HG03354 (cell line): ENCODE measurements at regions not wholly inside any gene's neighbourhood (a gene's known extent, or its start where the extent isn't known, plus 50 kb on each side); places are given as distances from the start of the nearest gene placed in this dataset.
"Not testable (repeated sequence)": the region's sequence is repeated elsewhere in the genome, so short reads cannot be mapped to it uniquely, and the experiment has no call there.

Experiments
- ATAC-seq: cut with Tn5 transposase; IDR thresholded peaks from one replicate; pipeline ENCODE4 v1.9.1; 2021; ENCODE audit warnings: mild to moderate bottlenecking; ENCODE audit not compliant: unreplicated experiment, poor library complexity, severe bottlenecking

DNA sequence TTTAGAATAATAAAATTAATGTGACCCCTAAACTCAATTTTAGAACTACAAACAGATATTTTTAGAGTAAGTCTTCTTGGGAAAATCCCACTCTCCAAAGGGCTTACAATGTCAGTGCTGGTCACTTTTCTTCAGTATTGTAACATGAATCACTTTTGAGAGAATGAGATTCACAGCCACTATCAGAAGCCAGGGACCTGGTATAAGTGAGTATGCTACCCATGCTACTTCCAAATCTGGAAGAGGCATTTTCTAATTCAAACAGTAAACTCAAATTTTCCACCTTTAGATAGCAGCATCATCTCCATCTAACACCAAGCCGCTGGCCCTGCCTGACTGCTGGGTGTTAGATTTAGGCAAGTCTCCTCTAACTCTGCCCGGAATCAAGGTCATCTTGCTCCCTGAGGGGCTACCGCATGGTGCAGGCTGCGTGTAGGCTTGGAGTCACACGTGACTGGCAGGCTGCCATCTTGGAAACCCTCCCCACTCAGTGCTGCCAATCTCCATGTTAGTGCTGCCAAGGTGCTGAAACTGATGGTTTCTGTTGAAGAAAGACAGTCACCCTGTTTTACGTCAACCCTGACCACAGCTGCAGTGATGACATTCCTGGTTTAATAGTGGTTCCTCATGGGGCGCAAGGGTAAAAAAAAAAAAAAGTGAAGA lies 882.9 kb upstream of the B3GALT2 start:
- no peak for ATAC-seq

DNA sequence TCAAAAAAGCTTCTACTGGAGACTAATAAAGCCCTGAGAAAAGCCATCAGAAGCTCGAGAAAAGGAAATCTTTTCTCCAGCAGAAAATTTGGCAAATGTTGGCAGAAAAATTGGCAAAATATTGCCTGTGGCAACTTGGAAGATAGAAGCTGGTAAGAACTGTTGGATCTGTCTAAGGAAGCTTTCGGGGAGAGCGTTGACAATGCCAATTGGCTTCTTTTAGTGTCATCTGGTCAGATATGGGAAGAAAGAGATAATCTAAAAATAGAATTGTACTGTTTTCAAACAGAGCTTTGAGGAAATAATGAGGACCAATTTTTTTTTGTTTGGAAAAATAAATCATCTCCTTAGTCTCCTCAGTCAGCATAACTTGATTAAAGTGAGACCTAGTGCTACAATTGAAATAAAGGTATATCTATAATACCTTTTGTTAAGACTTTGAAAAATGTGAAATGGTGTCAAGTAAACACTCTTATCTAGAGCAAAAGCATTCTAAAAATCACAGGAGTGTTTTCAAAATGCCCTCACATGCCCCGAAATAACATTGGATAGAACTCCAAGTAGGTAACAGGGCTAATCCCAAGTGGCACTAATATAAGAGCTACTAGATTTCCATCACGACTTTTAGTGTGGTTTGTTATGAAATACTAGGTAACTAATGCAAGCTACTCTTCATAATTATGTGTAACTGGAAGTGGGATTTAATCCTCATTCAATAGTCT lies 882.2 kb upstream of the B3GALT2 start:
- ATAC-seq: no peak

DNA sequence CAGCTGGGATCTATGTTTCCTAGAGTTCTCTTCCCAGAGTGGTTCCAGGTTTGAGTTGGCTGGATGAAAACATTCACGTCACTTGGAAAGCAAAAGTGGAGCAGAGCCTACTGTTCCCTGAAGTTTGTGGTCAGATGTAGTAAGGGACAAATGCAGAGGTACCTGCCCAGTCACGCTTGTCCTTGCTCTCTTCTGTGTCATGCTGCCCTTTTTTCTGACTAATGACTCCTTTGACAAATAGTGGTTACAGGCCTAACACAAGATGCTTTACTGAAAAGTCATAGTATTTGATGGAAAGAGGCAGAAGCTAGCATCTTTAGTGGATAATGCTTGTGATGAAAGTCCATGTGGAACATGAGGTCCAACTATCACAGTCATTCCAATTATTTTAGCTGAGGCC lies 881.4 kb upstream of the B3GALT2 start:
- no peak for ATAC-seq

DNA sequence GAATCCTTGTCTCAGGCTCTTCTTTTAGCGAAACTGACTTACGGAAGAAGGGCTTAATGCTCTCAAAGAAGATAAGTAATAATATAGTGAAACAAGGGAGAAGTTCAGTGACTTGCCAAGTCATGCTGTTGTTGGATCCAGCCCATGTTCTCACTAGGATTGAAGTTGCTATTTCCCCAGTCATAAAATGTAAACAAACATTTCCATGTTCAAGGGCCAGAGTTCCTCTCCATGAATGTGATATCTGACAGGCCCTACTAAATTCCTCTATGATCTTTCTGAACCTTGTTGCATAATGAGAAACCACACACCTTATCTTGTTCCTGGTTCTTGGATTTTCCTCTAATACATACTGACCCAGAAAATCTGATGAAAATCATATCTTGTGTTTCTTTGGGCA lies 876.5 kb upstream of the B3GALT2 start:
- no peak for ATAC-seq

DNA sequence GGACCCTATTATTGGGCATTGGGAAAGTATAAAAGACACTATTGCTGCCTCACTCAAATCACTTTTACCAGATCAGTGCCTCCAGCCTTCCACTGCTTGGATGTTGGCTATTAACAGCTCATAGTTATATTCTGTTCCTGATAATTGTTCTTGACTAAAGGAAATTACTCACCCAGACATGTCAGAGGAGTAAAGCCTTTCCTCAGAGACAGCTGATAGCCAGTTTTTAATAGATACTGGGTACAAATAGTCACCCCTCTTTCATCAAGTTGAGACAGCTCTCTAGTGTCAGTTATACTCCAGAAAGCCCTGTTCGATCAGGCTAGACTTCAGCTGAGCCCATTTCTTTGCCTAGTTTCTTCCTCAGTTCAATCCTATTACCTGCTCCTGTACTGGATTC lies 876.1 kb upstream of the B3GALT2 start:
- no peak for ATAC-seq

DNA sequence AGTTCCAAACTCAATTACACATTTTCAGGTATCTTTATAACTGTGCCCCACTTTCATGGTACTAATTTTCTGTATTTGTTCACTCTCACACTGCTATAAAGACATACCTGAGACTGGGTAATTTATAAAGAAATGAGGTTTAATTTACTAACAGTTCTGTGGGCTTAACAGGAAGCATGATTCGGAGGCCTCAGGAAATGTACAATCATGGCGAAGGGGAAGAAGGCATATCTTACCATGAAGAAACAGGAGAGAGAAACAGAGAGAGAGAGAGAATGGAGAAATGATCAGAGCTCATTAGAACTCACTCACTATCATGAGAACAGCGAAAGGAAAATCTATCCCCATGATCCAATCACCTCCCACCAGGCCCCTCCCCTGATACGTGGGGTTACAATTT lies 874.1 kb upstream of the B3GALT2 start:
- no peak for ATAC-seq

DNA sequence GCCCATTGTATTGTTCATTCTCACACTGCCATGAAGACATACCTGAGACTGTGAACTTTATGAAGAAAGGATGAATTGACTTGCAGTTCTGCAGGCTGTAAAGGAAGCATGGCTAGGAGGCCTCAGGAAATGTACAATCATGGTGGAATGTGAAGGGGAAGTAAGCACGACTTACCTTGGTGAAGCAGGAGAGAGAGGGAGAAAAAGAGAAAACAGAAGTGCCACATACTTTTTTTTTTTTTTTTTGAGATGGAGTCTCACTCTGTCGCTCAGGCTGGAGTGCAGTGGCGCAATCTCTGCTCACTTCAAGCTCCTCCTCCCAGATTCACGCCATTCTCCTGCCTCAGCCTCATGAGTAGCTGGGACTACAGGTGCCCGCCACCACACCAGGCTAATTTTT lies 871.9 kb upstream of the B3GALT2 start:
- not testable (repeated sequence) for ATAC-seq

DNA sequence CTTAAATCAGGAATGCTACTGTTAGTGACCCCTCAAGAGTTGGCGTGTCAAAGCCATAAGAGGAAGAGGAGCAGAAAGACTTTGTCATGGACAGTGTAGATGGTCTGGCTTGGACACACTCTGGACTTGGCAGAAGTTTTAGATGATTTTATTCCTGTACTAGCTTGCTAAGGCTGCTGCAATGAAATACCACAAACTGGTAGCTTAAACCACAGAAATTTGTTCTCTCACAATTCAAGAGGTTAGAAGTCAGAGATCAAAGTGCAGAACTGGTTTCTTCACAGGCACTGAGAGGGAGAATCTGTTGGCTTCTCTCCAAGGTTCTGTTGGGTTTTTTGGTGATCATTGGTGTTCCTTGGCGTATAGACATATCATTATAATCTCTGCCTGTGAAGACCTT lies 869.8 kb upstream of the B3GALT2 start:
- ATAC-seq: no peak

DNA sequence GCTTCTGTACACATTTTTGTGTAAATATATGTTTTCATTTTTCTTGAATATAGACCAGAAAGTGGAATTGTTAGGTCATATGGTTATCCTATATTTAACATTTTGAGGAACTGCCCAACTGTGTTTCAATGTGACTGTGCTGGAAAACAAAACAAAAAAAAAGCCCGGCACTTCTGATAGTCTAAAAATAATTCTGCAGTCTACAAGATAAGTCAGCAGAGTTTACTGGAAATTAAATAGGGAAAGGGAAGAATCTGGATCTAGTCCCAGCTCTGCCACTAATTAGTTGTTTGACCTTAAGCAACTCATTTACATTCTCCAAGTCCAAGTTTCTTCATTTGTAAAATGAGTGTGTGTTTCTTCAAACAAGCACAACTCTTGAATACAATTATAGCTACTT lies 869.1 kb upstream of the B3GALT2 start:
- ATAC-seq: no peak

DNA sequence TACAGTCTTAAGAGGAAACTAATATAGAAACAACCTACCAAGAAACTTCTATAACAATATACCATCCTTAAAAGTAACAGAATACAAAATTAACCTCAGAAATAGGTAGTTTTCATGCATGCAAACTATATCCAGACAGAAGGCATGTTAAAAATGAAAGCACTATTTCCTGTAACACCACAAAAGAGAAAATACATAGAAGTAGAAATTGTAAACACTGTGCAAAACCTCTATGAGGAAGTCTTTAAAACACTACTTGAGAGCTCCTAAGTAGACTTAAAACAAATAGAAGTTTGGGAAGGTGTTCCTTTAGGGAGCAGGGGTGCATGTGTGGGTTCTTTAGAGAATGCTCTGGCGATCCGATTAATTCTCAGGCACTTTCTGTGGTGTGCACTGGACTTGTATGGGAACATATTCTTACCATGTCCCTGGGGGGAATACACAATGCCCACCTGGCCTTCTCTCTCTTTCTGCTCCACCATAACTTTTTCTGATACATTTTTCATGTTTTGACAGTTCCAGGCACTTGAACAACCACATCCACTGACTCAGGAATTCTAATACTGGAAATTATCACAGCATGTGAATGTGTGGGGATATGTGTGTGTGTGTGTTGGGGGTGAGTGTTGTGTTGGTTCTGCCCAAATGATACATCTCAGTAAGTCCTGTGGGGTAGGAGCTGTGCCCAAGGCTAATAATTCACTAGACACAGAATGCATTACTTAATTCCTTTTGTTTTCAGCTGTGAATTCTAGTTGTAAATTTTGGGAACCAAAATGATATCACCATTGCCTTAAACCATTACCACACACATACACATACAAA lies 866.3 kb upstream of the B3GALT2 start:
- ATAC-seq: no peak

DNA sequence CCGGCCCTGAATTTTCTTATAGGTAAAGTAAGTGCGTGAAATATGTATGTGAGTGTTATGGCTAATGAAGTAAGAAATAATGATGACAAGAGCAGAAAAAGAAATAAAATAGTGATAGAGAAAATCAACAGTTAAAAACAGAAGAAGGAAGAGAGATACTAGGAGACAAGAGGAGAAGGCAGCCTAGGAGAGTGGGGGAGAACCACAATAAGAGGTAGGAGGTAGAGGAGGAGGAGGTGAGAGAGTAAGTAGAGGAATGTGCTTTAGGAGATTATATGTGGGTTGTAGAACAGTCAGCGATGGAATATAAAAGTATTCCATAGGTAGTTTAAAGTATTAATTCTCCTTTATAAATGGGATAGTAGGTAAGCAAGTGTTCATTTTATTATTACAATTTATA lies 861.5 kb upstream of the B3GALT2 start:
- ATAC-seq: no peak

DNA sequence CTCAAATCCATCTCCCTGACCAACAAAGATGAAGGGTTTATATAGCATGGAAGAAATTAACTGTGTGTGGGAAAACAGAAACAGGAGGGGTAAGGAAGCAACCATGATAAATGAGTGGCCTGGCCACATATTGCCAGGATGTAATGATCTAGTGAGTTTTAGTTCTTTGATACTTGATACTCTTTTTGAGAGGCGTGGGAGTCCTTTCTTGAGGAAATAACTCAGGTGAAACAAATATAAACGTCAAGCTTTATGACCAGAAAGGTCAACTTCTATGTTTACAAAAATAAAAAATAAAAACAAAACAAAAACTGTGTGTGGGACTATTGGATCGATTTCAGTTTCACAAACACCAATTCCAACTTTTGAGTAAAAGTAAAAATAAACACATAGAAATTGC lies 860.8 kb upstream of the B3GALT2 start:
- ATAC-seq: no peak

DNA sequence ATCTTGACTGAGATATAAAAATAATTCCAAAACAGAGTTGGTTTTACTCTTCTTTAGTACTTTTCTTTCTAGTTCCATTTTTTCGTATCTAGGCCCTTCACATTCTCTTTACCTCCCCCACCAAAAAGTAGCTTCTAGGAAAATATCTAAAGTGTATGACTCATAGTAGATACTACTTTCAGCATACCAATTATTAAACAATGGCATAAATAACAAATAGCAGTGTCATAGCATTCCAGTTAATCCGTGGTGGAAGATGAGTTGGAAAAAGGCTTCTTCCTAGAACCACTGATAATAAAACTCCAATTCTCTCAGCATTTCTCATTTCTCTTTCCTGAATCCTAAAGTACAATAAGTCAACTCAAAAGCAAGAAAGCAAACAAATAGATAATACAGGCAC lies 859.0 kb upstream of the B3GALT2 start:
- no peak for ATAC-seq

DNA sequence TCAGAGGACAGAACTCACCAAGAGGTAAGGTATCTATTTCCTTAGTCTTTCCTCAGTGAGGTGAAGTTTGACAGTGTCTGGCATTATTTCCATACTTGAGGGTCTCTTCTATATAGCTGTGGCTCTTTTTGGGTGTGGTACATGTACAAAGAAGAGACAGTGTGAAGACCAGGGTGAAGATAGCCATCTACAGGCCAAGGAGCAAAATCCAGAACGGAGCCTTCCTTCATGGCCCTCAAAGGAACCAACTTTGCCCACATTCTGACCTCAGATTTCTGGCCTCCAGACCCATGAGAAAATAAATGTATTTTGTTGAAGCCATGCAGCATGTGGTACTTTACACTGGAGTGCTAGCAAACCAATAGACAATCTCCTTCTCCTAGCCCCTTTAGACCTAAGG lies 858.5 kb upstream of the B3GALT2 start:
- no peak for ATAC-seq

DNA sequence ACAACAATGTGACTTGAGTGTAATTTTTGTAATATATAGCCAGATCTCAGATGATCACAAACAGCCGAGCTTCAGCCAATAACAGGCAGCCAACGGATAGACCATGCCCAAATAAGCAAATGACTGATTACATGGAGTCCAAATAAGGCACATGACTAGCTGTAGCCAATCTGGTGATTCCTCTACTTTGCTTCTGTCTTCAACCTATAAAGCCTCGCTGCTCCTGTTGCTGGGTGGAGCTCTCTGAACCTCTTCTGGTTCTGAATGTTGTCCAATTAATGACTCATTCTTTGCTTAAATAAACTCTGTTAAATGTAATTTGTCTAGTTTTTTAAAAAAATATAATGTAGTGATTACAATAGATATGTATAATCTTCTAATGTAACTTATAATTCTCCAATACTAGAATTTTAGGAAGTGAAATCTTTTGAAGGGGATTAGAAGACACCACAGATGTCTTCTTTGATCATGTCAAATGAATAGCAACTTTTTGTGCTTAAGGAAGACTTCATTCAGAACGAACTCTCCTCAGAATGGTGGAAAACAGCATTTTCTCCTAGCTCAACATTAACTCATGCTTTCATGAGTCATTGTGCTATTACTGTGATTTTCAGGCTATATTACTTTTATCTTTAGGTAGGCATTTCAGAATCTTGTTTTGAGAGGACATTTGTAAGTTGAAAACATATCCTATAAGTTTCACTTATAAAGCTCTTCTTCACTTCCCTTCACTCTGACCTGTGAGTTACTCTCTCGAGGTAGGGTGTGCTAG lies 857.8 kb upstream of the B3GALT2 start:
- no peak for ATAC-seq

DNA sequence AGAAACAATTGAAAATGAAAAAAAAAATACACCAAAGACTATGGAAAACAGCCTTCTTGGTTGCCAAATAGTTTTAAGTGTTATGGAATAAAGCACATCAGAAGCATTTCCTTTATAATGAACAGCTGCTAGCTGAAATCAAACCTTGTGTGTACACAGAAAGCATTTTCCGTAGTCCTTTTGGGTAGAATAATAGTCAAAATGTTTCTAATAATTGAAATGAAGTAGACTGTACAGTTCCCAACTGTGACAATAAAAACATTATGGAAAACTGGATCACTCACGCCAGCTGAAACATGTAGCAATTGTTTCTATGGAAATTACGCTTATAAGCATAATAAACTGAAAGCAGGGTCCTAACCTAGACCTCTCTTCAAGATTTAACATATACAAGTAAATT lies 856.3 kb upstream of the B3GALT2 start:
- ATAC-seq: no peak

DNA sequence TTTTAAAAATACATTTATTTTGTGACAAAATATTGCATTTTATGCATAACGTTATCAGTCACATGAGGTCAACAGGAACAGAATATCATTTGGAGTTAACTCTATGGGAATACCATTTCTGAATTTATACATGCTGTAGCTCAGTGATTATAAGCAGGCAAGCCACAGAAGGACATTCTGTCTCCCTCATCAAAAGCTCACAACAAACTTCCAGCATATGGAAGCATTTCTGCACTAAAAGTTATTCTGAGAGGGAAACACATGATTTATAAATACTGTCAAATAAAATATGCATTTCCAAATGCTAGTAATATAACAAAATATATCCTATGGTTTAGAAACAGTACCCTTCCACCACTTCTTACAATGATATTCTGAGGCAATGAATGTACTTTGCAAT lies 854.1 kb upstream of the B3GALT2 start:
- ATAC-seq: no peak

DNA sequence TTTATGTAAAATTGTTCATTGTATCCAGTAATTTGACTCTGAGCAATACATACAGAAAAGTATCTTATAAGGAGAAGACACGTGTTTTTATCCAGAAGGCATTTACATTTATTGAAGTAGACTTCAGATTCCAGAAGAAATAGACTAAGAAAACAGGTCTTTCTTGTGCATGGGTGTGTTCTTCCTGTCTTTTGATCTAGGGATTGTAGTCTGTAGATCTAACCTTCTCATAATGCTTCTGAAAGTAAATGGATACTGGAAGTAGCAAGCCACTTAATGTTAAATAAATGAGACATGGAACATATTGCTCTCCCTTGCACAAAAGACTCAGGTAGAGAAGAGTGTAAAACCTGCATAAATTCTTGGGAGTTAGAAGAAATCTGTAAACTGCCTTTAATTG lies 853.2 kb upstream of the B3GALT2 start:
- no peak for ATAC-seq

DNA sequence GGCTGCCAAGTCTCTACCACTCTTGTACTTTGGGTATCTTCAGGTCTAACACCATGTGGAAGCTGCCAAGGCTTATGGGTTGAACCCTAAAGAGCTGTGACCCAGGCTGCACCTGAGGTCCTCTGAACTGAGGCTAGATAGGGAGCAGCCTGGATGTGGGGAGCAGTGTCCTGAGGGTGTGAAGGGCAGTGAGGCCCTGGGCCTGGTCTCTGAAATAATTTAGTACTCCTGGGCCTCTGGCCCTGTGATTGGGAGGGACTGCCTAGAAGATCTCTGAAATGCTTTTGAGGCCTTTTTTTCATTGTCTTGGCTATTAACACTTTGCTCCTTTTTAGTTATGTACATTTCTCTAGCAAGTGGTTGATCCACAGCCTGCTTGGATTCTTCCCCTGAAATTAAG lies 847.2 kb upstream of the B3GALT2 start:
- ATAC-seq: no peak

DNA sequence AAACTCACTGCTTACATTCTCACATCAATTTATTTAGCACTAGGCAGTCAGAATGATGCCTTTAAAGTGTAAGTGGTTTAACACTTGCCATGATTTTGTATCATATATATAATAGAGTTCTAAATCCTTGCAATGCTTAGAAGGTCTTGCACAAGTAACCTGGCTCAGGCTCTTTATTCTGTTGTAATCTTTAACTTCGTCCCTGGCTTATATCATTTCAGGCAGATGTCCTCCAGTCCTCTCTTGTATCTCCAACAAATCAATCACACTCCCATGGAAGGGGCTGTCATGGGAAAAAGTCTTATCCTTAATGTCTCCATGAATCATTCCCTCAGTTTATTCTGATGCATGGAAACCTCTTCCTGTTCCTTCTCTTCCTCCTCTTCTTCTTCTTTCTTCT lies 841.6 kb upstream of the B3GALT2 start:
- no peak for ATAC-seq
